Endodermal cell (in vitro differentiated cells): ENCODE measurements at regions not wholly inside any gene's neighbourhood (a gene's known extent, or its start where the extent isn't known, plus 50 kb on each side); places are given as distances from the start of the nearest gene placed in this dataset.

ENCODE experiments used
- DNase-seq: peaks from one replicate; pipeline ENCODE4 v3.0.0-alpha.2; 2017
- H3K27ac ChIP-seq: 2 replicates; pipeline ENCODE4 v1.5.1; 2013; ENCODE audit warnings: mild to moderate bottlenecking, low read depth, low read length, moderate library complexity
- H3K27me3 ChIP-seq: 2 replicates; pipeline ENCODE4 v1.6.1; 2013; ENCODE audit warnings: mild to moderate bottlenecking, low read length, moderate library complexity; ENCODE audit not compliant: insufficient read depth, control insufficient read depth, poor library complexity, severe bottlenecking
- H3K36me3 ChIP-seq: 2 replicates; pipeline ENCODE4 v1.7.0; 2013; ENCODE audit warnings: mild to moderate bottlenecking, low read length, moderate library complexity; ENCODE audit not compliant: control insufficient read depth, insufficient read depth
- H3K4me1 ChIP-seq: one replicate; pipeline ENCODE4 v1.7.0; 2013; ENCODE audit warnings: low read length; ENCODE audit not compliant: control insufficient read depth, insufficient read depth
- H3K4me3 ChIP-seq: 2 replicates; pipeline ENCODE4 v1.5.1; 2013; ENCODE audit warnings: mild to moderate bottlenecking, low read length, moderate library complexity
- H3K9ac ChIP-seq: 2 replicates; pipeline ENCODE4 v1.6.1; 2013; ENCODE audit warnings: mild to moderate bottlenecking, low read length, moderate library complexity; ENCODE audit not compliant: poor library complexity, severe bottlenecking; ENCODE audit errors: extremely low read depth
- H3K9me3 ChIP-seq: 2 replicates; pipeline ENCODE4 v1.6.1; 2013; ENCODE audit warnings: mild to moderate bottlenecking, low read length, moderate library complexity; ENCODE audit not compliant: control insufficient read depth
- H3K27ac Mint-ChIP-seq: 2 replicates; pipeline ENCODE4 v1.8.0; 2020; ENCODE audit warnings: mixed read lengths
- H3K27me3 Mint-ChIP-seq: 2 replicates; pipeline ENCODE4 v1.8.0; 2021; ENCODE audit warnings: mild to moderate bottlenecking, mixed read lengths; ENCODE audit not compliant: insufficient read depth
- H3K36me3 Mint-ChIP-seq: 2 replicates; pipeline ENCODE4 v1.8.0; 2020; ENCODE audit warnings: low read depth, mixed read lengths
- H3K4me1 Mint-ChIP-seq: 2 replicates; pipeline ENCODE4 v1.8.0; 2020; ENCODE audit warnings: mixed read lengths
- H3K4me3 Mint-ChIP-seq: 2 replicates; pipeline ENCODE4 v1.8.0; 2020; ENCODE audit warnings: mild to moderate bottlenecking, moderate library complexity, mixed read lengths
- H3K9me3 Mint-ChIP-seq: 2 replicates; pipeline ENCODE4 v1.8.0; 2020; ENCODE audit warnings: mild to moderate bottlenecking, mixed read lengths
- WGBS, 2 experiments: methylation state at CpG; one replicate each; pipeline versions ENCODE4 v1.1.5 to v1.1.7; 2013; ENCODE audit warnings: missing lambda C conversion rate in 2 of 2, mixed read lengths in 1 of 2; ENCODE audit not compliant: insufficient coverage in 1 of 2, insufficient read length in 1 of 2; 5-methylcytosine and 5-hydroxymethylcytosine counted together
- TF ChIP-seq, protein P1 (sequence below): fragments of 200-600 bp; sonication (generic); conservative IDR thresholded peaks from 2 replicates; pipeline ENCODE4 v1.5.0; 2021; ENCODE audit warnings: antibody characterized with exemption, mild to moderate bottlenecking

GRCh38 chr6:28816909-28817807 is 106.6 kb downstream of the TRIM27 start:
- TF ChIP-seq, protein P1, sequence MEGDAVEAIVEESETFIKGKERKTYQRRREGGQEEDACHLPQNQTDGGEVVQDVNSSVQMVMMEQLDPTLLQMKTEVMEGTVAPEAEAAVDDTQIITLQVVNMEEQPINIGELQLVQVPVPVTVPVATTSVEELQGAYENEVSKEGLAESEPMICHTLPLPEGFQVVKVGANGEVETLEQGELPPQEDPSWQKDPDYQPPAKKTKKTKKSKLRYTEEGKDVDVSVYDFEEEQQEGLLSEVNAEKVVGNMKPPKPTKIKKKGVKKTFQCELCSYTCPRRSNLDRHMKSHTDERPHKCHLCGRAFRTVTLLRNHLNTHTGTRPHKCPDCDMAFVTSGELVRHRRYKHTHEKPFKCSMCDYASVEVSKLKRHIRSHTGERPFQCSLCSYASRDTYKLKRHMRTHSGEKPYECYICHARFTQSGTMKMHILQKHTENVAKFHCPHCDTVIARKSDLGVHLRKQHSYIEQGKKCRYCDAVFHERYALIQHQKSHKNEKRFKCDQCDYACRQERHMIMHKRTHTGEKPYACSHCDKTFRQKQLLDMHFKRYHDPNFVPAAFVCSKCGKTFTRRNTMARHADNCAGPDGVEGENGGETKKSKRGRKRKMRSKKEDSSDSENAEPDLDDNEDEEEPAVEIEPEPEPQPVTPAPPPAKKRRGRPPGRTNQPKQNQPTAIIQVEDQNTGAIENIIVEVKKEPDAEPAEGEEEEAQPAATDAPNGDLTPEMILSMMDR = no peak

DNA sequence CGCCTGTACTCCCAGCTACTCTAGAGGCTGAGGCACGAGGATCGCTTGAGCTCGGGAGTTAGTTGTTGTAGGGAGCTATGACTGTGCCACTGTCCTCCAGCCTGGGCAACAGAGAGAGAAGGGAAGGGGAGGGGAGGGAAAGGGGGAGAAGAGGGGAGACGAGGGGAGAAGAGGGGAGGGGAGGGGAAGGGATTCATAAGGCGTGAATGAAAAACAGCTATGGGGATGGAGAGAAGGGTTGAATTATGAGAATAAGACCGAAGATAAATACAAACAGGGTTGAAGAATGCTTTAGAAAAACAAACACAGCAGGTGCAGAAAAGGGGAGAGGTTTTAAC is 106.0 kb downstream of the TRIM27 start:
- TF ChIP-seq, protein P1 = no peak
- H3K9me3 Mint-ChIP-seq = peaks cover 2% of the 10 kb centered on the region
- no peaks in the 10 kb centered on the region for H3K4me1 ChIP-seq
- H3K36me3 Mint-ChIP-seq = no peaks in the 10 kb centered on the region
- H3K27ac ChIP-seq = no peak overlapping the region
- peak; percentile 59 for DNase-seq
- H3K4me3 ChIP-seq = peak overlapping the region; percentile 82
- WGBS, 2 experiments = 10 to 19% methylated on average over 4 to 7 of the region's 7 CpGs
- no peak overlapping the region for H3K9ac ChIP-seq
- no peaks in the 10 kb centered on the region for H3K9me3 ChIP-seq
- peaks cover 95% of the 10 kb centered on the region for H3K27me3 Mint-ChIP-seq
- peak overlapping the region; percentile 55 for H3K4me3 Mint-ChIP-seq
- H3K36me3 ChIP-seq = no peaks in the 10 kb centered on the region
- peaks cover 92% of the 10 kb centered on the region for H3K27me3 ChIP-seq
- H3K4me1 Mint-ChIP-seq = peaks cover 13% of the 10 kb centered on the region
- H3K27ac Mint-ChIP-seq = no peak overlapping the region

More at GRCh38 chr6:28816909-28817807, 106.6 kb downstream of the TRIM27 start:
- Mint-ChIP-seq H3K4me1 (peaks cover 18% of the 10 kb centered on the region), H3K9me3 (peaks cover 2% of the 10 kb centered on the region), H3K27ac (no peak overlapping the region), H3K4me3 (peak overlapping the region; percentile 55), H3K27me3 (peaks cover 96% of the 10 kb centered on the region), H3K36me3 (no peaks in the 10 kb centered on the region)
- Histone ChIP-seq H3K27me3 (peaks cover 95% of the 10 kb centered on the region), H3K9ac (no peak overlapping the region), H3K4me3 (peak overlapping the region; percentile 82), H3K4me1 (no peaks in the 10 kb centered on the region), H3K27ac (no peak overlapping the region), H3K9me3 (no peaks in the 10 kb centered on the region), H3K36me3 (no peaks in the 10 kb centered on the region)
- DNase-seq = peak; percentile 87
- WGBS, 2 experiments = 10% methylated on average over 17 to 27 of the region's 27 CpGs

DNA sequence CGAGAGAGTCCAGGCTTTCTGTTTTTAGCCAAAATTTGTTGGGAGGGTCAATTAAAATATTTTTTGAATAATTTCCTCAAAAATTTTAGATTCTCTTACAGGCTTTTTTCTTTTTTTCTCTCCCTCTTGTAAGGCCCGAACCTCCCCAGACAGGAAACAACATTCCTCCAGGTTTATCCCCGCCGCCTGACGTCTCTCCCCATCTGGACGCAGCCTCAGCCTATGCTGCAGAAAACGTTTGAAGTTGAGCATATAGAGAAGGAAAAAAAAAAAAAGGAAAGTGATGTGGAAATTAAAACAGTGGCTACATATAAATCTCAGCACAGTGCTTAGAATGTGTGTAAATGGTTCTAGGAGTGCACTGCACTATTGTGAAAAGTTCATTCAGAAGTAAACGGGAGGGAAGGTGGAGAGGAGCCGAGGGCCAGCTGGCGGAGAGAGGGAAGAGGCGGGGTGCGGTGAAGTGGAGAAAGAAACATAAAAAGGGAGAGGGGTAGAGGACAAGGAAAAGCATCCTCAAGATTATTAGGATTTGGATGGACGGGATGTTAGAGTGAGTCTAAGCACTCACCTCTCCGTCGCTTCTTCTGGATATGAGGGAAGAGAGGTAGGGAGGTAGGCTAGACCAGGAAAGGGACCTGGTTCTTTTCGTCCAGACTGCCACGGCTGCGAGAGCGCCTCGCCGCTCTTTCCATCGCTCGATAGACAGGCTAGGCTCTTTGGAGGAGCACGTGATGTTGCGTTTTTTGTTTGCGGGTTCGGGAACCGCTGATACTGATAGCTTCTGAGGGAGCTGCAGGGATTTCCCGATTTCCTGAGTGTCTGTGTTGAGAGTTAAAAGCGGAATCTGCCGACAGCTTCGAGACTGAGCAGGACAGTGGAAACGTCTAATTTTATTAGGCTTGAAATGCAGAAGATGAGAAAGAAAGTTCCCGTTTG is 98.7 kb downstream of the TRIM27 start:
- Histone ChIP-seq H3K4me1 (no peaks in the 10 kb centered on the region), H3K9me3 (no peaks in the 10 kb centered on the region), H3K9ac (no peak overlapping the region), H3K27me3 (peaks cover 90% of the 10 kb centered on the region), H3K4me3 (peak overlapping the region; percentile 88), H3K27ac (no peak overlapping the region), H3K36me3 (no peaks in the 10 kb centered on the region)
- Mint-ChIP-seq H3K36me3 (no peaks in the 10 kb centered on the region), H3K9me3 (peaks cover 2% of the 10 kb centered on the region), H3K4me1 (peaks cover 9% of the 10 kb centered on the region), H3K4me3 (peak overlapping the region; percentile 60), H3K27me3 (peaks cover 92% of the 10 kb centered on the region), H3K27ac (no peak overlapping the region)
- TF ChIP-seq, protein P1 = no peak
- 0 to 3% methylated on average over 16 to 34 of the region's 34 CpGs for WGBS, 2 experiments
- DNase-seq = peak; percentile 68
